ENCODE measurements at regions not wholly inside any gene's neighbourhood (a gene's known extent, or its start where the extent isn't known, plus 50 kb on each side); places are given as distances from the start of the nearest gene placed in this dataset.

- TF ChIP-seq CTCF (IDR thresholded peaks at IDR 0.05; ENCODE audit: insufficient read depth, low read length) (no peak), POLR2AphosphoS5 (IDR thresholded peaks at IDR 0.05; ENCODE audit: low read depth) (no peak), GABPA (IDR thresholded peaks at IDR 0.05; ENCODE audit: low read depth) (no peak)
- TF ChIP-seq, protein P1, sequence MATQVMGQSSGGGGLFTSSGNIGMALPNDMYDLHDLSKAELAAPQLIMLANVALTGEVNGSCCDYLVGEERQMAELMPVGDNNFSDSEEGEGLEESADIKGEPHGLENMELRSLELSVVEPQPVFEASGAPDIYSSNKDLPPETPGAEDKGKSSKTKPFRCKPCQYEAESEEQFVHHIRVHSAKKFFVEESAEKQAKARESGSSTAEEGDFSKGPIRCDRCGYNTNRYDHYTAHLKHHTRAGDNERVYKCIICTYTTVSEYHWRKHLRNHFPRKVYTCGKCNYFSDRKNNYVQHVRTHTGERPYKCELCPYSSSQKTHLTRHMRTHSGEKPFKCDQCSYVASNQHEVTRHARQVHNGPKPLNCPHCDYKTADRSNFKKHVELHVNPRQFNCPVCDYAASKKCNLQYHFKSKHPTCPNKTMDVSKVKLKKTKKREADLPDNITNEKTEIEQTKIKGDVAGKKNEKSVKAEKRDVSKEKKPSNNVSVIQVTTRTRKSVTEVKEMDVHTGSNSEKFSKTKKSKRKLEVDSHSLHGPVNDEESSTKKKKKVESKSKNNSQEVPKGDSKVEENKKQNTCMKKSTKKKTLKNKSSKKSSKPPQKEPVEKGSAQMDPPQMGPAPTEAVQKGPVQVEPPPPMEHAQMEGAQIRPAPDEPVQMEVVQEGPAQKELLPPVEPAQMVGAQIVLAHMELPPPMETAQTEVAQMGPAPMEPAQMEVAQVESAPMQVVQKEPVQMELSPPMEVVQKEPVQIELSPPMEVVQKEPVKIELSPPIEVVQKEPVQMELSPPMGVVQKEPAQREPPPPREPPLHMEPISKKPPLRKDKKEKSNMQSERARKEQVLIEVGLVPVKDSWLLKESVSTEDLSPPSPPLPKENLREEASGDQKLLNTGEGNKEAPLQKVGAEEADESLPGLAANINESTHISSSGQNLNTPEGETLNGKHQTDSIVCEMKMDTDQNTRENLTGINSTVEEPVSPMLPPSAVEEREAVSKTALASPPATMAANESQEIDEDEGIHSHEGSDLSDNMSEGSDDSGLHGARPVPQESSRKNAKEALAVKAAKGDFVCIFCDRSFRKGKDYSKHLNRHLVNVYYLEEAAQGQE (IDR thresholded peaks at IDR 0.05; ENCODE audit: insufficient replicate concordance, low read depth): no peak
Measured at GRCh38 chr13:80778297-80778696, 437.4 kb upstream of the SPRY2 start.

Data from HL-60 (cell line).